ENCODE measurements at regions not wholly inside any gene's neighbourhood (a gene's known extent, or its start where the extent isn't known, plus 50 kb on each side); places are given as distances from the start of the nearest gene placed in this dataset.

- WGBS (ENCODE audit: low lambda C conversion rate): 31% methylated on average over 3 of the region's 3 CpGs
- Histone ChIP-seq H3K9me2 (no peaks in the 10 kb centered on the region), H3K4me3 (ENCODE audit: low read depth in 2 of 2, low read length in 1 of 2) (no peak overlapping the region), H3K79me2 (ENCODE audit: insufficient read depth) (no peaks in the 10 kb centered on the region), H3K27ac (ENCODE audit: low read depth in 2 of 2, low read length in 1 of 2) (no peak overlapping the region), H3K9ac (no peak overlapping the region), H3K9me3 (no peaks in the 10 kb centered on the region), H3F3A (replicated peaks; ENCODE audit: insufficient read depth) (no peaks in the 10 kb centered on the region), H2AFZ (ENCODE audit: low read depth) (no peak overlapping the region), H3K4me1 (ENCODE audit: control insufficient read depth in 1 of 2, insufficient read depth in 2 of 2, low read depth in 1 of 2, low read length in 1 of 2) (no peaks in the 10 kb centered on the region), H3K4me2 (no peak overlapping the region), H4K20me1 (ENCODE audit: insufficient read depth) (no peaks in the 10 kb centered on the region), H3K27me3 (ENCODE audit: insufficient read depth) (no peaks in the 10 kb centered on the region), H3K36me3 (replicated peaks in 1 of 2; ENCODE audit: control insufficient read depth in 1 of 2, insufficient read depth in 2 of 2, low read length in 1 of 2) (no peaks in the 10 kb centered on the region)
- no peak for DNase-seq
- CTCF ChIA-PET: interaction anchor here (0.9 to 1.1 kb wide), 2 partner anchors 15 to 23 kb away, joined by 3 read pairs; no protein-coding TSS in a partner anchor
- POLR2A ChIA-PET: no interaction called here
- TF ChIP-seq RAD21 (IDR thresholded peaks at IDR 0.05; ENCODE audit: low read length) (no peak), PBX3 (IDR thresholded peaks at IDR 0.05) (no peak), SIN3A (IDR thresholded peaks at IDR 0.05; ENCODE audit: borderline replicate concordance, low read depth, low read length) (no peak), GATA2 (CRISPR knock-in tag; IDR thresholded peaks at IDR 0.05) (no peak), USF1 (IDR thresholded peaks at IDR 0.05; ENCODE audit: borderline replicate concordance, low read depth) (no peak), POLR2AphosphoS5 (IDR thresholded peaks at IDR 0.05; ENCODE audit: low read depth, low read length) (no peak), SMC3 (IDR thresholded peaks at IDR 0.05; ENCODE audit: low read depth, low read length) (no peak), JUND (IDR thresholded peaks at IDR 0.05) (no peak), CHD2 (IDR thresholded peaks at IDR 0.05; ENCODE audit: low read length, partially characterized antibody) (no peak), USF2 (IDR thresholded peaks at IDR 0.05; ENCODE audit: borderline replicate concordance, low read depth, low read length) (no peak), EZH2phosphoT487 (IDR thresholded peaks at IDR 0.05; ENCODE audit: borderline replicate concordance, low read depth) (no peak), NFIC (IDR thresholded peaks at IDR 0.05; ENCODE audit: borderline replicate concordance) (no peak), FOXM1 (IDR thresholded peaks at IDR 0.05; ENCODE audit: low read depth) (no peak), RXRA (IDR thresholded peaks at IDR 0.05; ENCODE audit: borderline replicate concordance, low read depth) (no peak), NRF1 (IDR thresholded peaks at IDR 0.05; ENCODE audit: low read depth, low read length) (no peak), TEAD4 (IDR thresholded peaks at IDR 0.05; ENCODE audit: borderline replicate concordance, insufficient read depth) (no peak)
- TF ChIP-seq, protein P1, sequence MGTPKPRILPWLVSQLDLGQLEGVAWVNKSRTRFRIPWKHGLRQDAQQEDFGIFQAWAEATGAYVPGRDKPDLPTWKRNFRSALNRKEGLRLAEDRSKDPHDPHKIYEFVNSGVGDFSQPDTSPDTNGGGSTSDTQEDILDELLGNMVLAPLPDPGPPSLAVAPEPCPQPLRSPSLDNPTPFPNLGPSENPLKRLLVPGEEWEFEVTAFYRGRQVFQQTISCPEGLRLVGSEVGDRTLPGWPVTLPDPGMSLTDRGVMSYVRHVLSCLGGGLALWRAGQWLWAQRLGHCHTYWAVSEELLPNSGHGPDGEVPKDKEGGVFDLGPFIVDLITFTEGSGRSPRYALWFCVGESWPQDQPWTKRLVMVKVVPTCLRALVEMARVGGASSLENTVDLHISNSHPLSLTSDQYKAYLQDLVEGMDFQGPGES (IDR thresholded peaks at IDR 0.05; ENCODE audit: low read depth, low read length): no peak
- TF ChIP-seq, protein P2, sequence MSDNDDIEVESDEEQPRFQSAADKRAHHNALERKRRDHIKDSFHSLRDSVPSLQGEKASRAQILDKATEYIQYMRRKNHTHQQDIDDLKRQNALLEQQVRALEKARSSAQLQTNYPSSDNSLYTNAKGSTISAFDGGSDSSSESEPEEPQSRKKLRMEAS (IDR thresholded peaks at IDR 0.05; ENCODE audit: low read depth): no peak
These were observed 284.5 kb downstream of the CHL1 start for GRCh38 chr3:481111-481510.
